Ishikawa (cell line): ENCODE measurements at regions not wholly inside any gene's neighbourhood (a gene's known extent, or its start where the extent isn't known, plus 50 kb on each side); places are given as distances from the start of the nearest gene placed in this dataset.

Source experiments
- CEBPB ChIP-seq: IDR thresholded peaks from 2 replicates; pipeline ENCODE4 v1.6.1; 2012
- CREB1 ChIP-seq: IDR thresholded peaks from 2 replicates; pipeline ENCODE4 v1.6.1; 2012; ENCODE audit warnings: low read depth
- EGR1 ChIP-seq: IDR thresholded peaks from 2 replicates; pipeline ENCODE4 v1.6.1; 2012
- EP300 ChIP-seq: IDR thresholded peaks from 2 replicates; pipeline ENCODE4 v1.6.1; 2012; ENCODE audit warnings: borderline replicate concordance
- FOXM1 ChIP-seq: IDR thresholded peaks from 2 replicates; pipeline ENCODE4 v1.6.1; 2012; ENCODE audit warnings: low read depth, borderline replicate concordance
- MAX ChIP-seq: IDR thresholded peaks from 2 replicates; pipeline ENCODE4 v1.6.1; 2012
- NFIC ChIP-seq: IDR thresholded peaks from 2 replicates; pipeline ENCODE4 v1.6.1; 2012
- RAD21 ChIP-seq: IDR thresholded peaks from 2 replicates; pipeline ENCODE4 v1.6.1; 2012; ENCODE audit warnings: low read depth
- REST ChIP-seq: IDR thresholded peaks from 2 replicates; pipeline ENCODE4 v1.6.1; 2012; ENCODE audit warnings: low read depth, mild to moderate bottlenecking
- TAF1 ChIP-seq: IDR thresholded peaks from 2 replicates; pipeline ENCODE4 v1.6.1; 2012; ENCODE audit warnings: low read depth, mild to moderate bottlenecking
- TCF12 ChIP-seq: IDR thresholded peaks from 2 replicates; pipeline ENCODE4 v1.6.1; 2012; ENCODE audit warnings: low read depth
- TEAD4 ChIP-seq: IDR thresholded peaks from 2 replicates; pipeline ENCODE4 v1.6.1; 2012
- USF1 ChIP-seq: IDR thresholded peaks from 2 replicates; pipeline ENCODE4 v1.6.1; 2012
- YY1 ChIP-seq: IDR thresholded peaks from 2 replicates; pipeline ENCODE4 v1.6.1; 2012; ENCODE audit warnings: low read depth
- ZBTB7A ChIP-seq: IDR thresholded peaks from 2 replicates; pipeline ENCODE4 v1.6.1; 2012; ENCODE audit warnings: low read depth

DNA sequence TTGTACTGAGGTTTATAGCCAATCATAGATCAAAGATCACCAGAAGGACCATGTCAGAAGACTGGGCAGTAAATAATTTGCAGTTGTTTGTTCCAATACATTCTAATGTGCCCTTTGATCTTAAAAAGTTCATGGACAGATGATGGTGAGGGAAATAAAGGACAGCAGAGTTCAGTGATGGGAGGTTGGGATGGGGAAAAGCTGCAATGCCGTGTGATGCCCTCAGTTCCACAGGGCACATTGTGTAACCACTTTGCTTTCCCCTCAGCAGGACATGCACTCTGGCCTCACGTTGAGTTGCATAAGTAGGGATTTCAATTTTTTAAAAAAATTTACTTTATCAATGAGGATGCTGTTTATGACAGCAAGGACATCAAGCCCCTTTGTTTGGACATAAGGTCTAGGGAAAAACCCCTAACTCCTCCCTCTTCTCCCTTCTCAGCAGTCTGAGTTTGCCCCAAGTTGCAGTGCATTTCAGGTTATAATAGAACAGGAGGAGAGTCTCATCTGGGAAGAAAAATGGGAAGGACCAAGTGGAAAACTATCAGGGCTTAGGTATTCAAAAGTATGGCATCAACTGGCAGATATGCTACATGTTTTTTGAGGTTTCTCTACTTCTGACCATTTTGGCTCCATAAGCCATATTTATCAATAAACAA, 83.1 kb upstream of the TMED7 start:
- TF ChIP-seq TAF1 (no peak), MAX (no peak), TCF12 (no peak), ZBTB7A (no peak), TEAD4 (no peak), REST (no peak), RAD21 (no peak), YY1 (no peak), CEBPB (no peak)

GRCh38 chr5:115703514-115703913, 77.7 kb upstream of the TMED7 start:
- TF ChIP-seq EGR1, result no peak

DNA sequence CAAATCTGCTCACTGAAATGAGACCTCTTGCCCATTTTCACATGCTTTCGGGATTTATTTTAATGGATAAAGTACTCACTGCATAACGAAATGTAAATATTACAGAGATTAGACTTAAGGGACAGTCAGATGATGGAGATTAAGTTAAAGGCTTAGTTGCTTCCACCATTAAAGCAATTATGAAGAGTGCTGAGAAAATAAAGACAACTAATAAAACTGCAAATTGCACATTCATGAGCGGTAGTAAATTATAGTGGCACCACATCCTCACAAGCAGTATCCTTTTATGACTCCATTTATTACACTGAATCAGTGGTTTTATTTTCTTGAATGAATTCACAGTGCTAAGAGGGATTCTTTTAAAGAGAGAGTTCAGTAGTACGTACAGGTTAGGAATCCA, 76.2 kb upstream of the TMED7 start:
- TF ChIP-seq RAD21 (no peak), TEAD4 (no peak), TAF1 (no peak), MAX (no peak), CEBPB (no peak), TCF12 (no peak), ZBTB7A (no peak), EGR1 (no peak), YY1 (no peak), USF1 (no peak), CREB1 (no peak), FOXM1 (no peak), NFIC (no peak), REST (no peak)

- TF ChIP-seq ZBTB7A (no peak), TEAD4 (no peak)
These were observed 74.1 kb upstream of the TMED7 start for GRCh38 chr5:115699967-115700366.

GRCh38 chr5:115696141-115696650, 70.4 kb upstream of the TMED7 start:
- no peak for TF ChIP-seq EGR1
- TF ChIP-seq USF1, result no peak
- no peak for TF ChIP-seq RAD21
- no peak for TF ChIP-seq TAF1
- TF ChIP-seq MAX, result no peak

DNA sequence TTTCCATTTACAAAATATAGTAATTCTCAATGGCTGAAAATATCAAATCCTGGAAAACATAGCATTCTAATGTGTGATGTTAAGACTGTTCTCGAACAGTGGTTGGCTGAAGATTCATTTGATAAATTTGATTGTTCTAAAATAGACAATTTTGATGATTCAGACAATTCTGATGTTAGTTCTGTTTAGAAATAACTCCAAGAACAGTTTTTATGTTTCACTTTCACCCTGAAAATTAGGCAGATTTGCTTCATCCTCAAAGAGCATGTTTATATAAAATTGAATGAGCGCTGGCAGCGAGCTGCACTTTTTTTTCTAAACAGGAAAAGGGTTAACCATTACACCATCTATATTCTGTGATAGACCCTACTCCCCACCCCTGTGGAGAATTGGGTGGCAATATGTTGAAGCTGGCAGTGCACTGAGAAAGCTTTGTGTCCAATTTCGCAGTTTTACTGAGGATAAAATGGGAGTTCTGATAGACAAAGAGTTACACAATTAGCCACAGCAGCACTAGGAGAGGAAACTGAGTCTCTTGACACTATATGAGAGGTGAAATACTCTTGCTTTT, 69.6 kb upstream of the TMED7 start:
- no peak for TF ChIP-seq CEBPB
- TF ChIP-seq TCF12, result no peak
- TF ChIP-seq NFIC, result no peak
- no peak for TF ChIP-seq TEAD4
- TF ChIP-seq TAF1, result no peak
- no peak for TF ChIP-seq REST
- TF ChIP-seq FOXM1, result no peak
- no peak for TF ChIP-seq EP300
- TF ChIP-seq CREB1, result no peak
- TF ChIP-seq EGR1, result no peak
- TF ChIP-seq MAX, result no peak
- no peak for TF ChIP-seq YY1
- TF ChIP-seq RAD21, result no peak
- TF ChIP-seq USF1, result no peak
- TF ChIP-seq ZBTB7A, result no peak
